HG03432 (cell line): ENCODE measurements at regions not wholly inside any gene's neighbourhood (a gene's known extent, or its start where the extent isn't known, plus 50 kb on each side); places are given as distances from the start of the nearest gene placed in this dataset.
A peak's percentile ranks its signal among the peaks of the same experiment; 100 is the strongest.
"Not testable (repeated sequence)": the region's sequence is repeated elsewhere in the genome, so short reads cannot be mapped to it uniquely, and the experiment has no call there.

Source experiments
- ATAC-seq: cut with Tn5 transposase; IDR thresholded peaks from one replicate; pipeline ENCODE4 v1.9.1; 2021; ENCODE audit warnings: mild to moderate bottlenecking, moderate library complexity; ENCODE audit not compliant: unreplicated experiment

DNA sequence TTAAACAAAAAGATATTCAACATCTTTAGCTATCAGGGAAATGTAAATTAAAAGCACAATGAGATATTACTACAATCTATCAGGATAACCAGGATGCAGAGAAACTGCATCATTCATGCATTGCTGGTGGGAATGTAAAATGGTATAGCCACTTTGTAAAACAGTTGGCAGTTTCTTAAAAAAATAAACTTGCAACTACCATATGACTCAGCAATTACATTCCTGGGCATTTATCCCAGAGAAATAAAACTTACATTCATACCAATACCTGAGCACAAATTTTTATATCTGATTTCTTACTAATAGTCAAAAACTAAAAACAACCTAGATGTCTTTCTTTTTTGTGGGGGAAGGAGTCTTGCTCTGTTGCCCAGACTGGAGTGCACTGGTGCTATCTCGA is 190.3 kb upstream of the TAB2 start:
- ATAC-seq = no peak

DNA sequence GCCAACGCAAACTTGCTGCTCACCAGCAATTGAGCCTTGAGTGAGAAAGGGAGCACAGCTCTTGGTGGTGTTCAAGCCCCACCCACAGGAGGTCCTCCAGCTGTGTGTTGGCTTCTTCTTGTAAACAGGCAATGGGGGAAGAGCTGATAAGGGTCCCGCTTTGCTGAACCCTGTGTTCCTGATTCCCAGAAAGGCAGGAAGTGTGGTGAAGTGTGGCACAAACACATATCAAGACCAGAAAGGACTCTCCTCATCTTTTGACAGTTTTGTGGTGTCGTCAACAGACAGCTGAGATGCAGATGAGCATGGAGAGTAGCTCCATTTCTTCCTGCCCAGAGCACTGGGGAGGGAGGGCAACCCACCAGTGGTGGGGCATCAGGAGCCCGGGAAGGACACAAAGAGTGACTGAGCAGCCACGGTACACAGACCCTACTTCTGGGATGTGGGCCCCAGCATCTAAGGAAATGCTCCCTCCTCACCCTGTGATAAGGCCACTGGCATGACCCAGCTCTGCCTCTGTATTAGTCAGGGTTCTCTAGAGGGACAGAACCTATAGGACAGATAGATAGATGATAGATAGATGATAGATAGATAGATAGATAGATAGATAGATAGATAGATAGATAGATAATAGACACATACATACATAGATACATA is 188.9 kb upstream of the TAB2 start:
- no peak for ATAC-seq

DNA sequence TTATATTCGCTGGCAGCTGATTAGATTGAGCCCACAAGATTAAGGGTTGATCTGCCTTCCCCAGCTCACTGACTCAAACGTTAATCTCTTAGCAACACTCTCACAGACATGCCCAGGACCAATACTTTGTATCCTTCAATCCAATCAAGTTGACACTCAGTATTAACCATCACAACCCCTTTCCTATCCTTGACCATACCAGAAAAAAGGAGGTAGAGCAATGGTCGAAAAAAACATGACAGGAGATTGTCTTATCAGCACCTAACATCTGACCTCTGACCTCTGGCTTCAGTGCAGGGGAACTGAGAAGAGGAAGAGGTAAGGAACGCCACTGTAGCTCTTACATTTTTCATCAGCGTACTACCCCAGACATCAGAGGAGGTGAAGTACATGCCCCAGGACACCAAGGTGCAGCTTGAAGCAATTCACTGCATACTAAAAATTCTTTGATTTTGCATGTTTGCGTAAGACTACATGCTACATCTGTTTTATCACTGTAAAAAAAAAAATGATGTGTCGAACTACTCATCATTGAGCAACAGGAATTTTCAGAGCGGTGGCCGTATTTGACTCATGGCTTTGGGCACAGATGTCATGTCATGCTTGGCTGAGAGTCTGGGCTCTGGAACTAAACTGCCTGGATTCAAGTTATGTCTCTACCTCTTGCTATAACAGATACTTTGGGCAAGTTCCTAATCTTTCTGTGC is 188.0 kb upstream of the TAB2 start:
- peak; percentile 72 for ATAC-seq

DNA sequence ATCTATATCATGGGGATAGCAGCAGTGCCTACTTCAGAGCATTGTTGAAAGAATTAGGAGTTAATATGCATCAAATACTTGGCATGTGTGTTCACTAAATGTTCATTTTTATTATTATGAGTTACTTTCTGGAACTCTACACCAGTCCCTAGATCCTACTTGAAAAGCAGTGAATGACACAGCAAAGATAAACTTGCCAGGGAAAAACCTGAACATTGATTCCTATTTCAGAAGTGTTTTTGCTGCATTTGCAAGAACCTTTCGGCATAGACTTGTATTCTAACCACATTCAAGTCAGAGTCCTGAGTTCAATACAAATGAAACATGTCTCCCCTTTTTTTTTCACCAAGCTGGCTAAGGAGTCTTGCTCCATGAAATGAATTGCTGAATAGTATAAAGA is 187.4 kb upstream of the TAB2 start:
- no peak for ATAC-seq

- ATAC-seq = no peak
Observed at GRCh38 chr6:149130508-149130907, 187.0 kb upstream of the TAB2 start.

- ATAC-seq = no peak
Observed at GRCh38 chr6:149131891-149132290, 185.6 kb upstream of the TAB2 start.

DNA sequence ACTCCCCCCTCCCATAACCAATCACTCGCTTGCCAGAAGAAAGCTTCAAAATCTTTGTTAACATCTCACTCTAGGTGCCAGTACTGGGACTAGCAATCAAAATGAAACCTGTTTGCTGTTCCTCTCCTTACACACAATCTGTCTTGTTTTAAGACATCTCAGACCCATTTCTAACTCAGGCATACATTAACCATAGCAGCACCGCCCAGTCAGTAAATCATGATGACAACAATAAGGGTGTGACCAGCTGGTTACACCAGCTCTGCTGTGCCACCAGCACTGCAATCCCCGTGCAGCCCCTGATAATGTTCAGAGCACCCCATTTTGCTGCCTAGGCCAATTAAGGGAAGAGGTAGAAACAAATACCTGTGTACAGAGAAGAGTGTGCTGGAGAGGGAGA is 185.2 kb upstream of the TAB2 start:
- ATAC-seq = no peak

DNA sequence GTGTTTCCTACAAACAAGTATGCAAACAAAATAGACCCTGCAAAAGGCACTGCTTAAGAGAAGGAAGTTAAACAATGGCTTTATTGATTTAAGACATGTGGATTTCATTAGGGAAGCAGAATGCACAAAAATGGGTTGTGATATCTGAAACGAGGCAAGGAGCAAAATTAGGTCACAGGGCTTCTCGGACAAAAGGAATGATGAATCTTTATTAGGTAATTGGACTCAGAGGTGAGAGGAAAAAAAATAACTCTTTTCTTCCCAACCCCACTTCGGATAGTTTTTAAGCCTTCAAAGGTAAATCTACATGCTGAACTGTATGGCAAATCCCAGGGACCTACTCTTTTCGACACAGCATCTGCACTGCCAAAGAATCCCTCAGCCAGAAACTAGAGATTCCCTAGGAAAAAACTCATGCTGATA is 183.0 kb upstream of the TAB2 start:
- ATAC-seq = no peak

GRCh38 chr6:149135809-149136208 is 181.7 kb upstream of the TAB2 start:
- no peak for ATAC-seq

- no peak for ATAC-seq
Observed at GRCh38 chr6:149136273-149136912, 181.1 kb upstream of the TAB2 start.

DNA sequence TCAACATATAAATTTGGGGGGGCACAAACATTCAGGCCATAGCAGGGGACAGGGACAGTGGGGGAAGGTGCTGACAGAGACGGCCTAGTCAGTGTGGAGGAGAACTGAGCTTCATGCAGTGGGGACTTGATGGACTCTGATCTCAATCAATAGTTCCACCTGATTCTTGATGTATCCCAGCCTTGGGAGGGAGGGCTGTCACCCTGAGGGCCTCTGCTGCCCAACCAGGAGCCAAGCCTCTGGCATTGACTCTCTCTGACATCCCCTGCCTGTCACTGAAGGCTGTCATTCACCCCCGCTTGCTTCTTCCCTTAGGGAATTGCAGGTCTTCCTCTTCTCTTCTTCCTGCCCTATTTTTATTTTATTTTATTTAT is 180.6 kb upstream of the TAB2 start:
- ATAC-seq = no peak

GRCh38 chr6:149137594-149137993 is 179.9 kb upstream of the TAB2 start:
- ATAC-seq = no peak

DNA sequence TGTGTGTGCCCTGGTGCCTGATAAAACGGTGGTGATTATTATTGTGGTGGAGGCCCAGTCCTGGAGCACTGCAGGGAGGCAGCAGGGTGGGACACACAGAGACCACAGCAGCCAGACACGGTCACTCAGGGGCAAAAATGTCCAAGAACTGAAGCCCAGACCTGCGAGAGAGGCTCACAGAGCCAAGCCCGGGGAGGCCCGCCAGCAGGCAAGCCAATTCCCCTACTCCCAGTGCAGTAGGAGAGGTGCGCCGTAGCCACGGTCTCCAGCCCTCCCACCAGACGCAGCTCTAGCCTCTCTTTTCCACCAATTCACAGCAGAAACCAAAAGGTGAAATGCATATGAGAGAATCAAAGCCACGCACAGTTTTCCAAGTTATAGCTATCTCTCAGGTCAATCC is 179.4 kb upstream of the TAB2 start:
- ATAC-seq = no peak

DNA sequence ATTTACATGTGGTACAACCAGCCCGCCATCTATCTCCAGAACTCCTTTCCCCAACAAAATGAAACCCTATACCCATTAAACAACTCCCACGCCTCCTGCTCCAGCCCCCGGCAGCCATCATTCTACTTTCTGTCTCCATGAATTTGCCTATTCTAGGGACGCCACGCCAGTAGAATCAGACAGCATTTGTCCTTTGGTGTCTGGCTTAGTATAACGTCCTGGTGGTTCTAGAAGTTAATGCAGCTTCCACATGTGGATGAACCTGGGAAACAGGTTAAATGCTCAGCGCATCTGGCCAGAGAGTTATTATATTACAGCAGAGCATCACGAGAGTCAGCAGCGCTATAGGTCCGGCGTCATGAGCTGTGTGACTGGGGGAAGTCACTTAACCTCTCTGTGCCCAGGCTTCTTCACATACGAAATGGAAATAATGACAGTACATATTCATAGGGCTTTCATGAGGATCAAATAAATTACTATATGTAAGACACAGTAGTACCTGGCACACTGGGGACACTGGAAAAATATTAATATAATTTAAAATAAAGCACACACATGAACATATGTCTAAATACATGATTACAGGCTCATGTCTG is 178.7 kb upstream of the TAB2 start:
- no peak for ATAC-seq

DNA sequence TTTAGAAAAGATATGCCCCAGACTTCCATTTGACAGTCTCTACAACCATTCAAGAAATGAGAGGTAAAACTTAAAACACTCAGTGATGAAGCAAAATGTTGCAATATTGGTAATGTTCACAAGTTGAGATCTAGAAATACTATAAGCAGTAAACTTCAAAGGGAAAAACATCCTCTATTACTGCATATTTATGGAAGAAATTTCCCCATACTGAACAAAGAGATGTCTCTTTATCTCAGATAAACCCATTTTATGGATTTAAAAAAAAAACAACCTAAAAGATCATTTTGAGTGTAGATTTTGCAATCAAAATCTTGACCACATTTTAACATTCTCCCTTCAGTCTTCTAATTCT is 177.8 kb upstream of the TAB2 start:
- no peak for ATAC-seq

DNA sequence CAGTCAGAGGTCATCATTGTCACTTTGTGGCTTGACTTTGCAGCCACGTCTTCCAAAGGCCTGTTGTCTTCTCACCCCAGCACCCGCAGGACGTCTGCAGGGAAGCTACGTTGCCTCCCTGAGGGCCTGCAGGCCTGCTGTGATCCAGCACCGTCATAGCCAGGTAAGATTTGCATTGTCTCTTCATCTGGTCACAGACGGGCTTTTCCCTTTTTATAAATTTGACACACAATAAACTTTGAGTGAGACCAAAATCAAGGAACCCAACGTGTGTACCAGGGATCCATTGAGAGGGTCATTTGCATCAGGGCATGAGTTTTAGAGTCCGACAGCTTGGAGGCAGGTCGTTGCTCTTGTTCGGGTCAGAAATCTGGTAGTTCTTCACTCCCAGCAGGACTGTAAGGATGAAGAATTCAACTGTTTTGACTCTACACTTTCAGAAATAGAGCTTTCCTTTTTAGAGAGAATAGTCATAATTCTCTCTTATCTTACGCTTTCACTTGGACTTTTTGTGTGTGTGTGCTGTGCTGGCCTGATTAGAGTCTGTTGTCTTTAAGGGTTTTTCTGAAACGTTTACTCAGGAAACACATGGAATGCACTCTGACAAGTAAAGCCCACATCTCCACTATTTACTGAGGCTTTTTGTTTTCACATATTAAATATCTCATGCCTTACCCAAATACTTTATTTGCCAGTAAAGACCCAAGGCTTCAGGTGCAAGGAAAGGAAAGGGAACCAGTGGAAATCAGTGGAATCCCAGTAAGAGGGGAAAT is 177.2 kb upstream of the TAB2 start:
- ATAC-seq = peak; percentile 89

DNA sequence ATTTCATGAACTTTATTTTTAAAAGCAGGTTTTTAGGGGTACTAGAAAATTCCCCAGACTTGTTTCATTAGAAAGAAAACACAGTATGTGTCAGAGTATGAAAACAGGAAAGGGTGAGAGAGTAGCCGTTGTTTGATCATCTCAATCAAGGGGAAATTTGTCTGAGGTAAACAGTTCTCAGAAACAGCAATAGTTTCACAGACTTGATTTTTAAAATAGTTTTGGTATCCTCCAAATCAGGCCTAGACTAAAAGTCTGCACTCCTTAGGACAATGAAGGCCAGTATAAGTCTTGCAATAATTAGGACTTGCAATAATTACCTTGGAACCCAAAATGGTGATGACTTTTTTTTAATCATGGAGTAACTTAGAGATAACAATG is 176.6 kb upstream of the TAB2 start:
- peak; percentile 72 for ATAC-seq

DNA sequence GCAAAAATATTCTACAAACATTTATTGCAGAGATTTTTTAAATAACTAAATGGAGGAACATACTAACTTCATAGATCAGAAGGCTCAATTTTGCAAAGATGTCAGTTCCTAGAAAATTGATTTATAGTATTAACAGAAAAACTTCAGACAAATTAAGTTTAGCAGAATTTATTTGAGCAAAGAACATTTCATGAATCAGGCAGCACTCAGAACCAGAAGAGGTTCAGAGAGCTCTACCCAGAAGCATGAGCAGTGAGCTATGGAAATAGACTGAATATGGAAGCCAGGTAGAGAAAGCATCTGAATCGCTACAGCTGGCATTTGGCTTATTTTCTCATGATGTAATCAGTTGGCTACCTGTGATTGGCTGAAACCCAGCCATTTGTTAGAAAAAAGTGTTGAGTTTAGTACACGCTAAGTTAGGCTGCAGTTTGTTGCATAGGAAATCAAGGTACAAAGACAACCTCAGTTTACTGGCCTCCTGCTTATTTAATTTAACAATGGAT is 174.5 kb upstream of the TAB2 start:
- no peak for ATAC-seq

DNA sequence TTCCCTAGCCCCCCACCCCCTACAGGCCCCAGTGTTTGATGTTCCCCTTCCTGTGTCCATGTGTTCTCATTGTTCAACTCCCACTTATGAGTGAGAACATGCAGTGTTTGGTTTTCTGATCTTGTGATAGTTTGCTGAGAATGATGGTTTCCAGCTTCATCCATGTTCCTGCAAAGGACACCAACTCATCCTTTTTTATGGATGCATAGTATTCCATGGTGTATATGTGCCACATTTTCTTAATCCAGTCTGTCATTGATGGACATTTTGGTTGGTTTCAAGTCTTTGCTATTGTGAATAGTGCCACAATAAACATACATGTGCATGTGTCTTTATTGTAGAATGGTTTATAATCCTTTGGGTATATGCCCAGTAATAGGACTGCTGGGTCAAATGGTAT is 171.7 kb upstream of the TAB2 start:
- not testable (repeated sequence) for ATAC-seq

DNA sequence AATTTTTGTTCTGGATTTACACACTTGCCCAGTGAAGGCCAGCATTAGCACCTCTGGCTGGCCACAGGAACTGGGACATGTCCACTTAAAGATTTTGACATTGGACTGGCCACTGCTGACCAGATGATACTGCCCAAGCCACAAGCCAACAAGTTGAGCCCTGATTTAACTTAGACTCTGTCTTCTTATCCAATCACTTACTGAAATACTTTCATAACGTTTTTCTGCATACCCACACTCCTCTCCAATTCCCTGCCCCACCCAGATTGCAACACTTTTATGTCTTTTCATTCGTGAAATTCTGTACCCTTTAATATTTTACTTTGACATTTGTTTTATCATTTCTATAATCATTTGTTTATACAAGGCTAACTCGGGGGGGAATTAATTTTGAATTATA is 170.3 kb upstream of the TAB2 start:
- no peak for ATAC-seq
